NCI-H2227 treated with DMSO at 0.1 percent for 48 hours (cell line): ENCODE measurements at regions not wholly inside any gene's neighbourhood (a gene's known extent, or its start where the extent isn't known, plus 50 kb on each side); places are given as distances from the start of the nearest gene placed in this dataset.

Experiments used
- DNase-seq: peaks from one replicate; lab custom pipeline; 2025; lab: John Stamatoyannopoulos, UW

DNA sequence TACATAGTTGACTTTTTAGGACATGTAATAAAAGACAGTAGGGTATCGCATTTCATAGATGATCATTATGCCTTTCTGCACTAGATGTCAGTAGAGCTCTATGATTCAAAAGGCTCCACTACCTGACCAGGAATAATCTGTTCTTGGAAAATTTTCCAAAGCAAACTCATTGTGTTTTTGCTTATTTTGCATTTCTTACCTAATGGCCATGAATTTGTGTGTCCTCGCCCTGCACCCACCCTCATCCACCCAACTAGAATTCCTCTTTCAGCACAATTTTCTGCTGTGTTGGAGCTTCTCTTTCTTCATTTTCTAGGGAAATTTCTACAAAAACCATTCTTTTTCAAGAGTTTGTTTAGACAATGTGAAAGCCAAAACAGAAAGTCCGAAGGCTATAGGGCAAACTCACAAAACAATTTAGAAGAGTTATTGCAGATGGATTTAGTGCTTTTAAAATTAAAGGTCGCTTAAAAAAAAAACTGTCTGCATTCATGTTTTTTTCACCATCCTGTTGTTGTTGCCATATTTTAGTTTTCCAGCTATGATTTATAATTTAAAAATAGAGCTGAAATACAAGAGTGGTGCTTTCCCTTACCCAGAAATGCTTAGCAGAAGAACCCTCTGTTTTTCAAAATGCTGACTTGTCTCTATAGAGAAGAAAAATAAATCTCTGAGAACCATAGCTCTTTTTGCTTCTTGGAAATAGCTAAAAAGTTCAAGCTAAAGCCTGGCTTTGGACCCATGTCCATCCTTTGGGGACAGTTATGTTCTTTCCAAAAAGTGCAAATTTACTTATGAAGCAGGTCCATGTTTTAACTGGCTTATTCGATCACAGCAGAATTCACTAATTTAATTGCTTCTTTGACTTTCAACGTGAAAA, 183.7 kb downstream of the SPATA18 start:
- peak; percentile 27 for DNase-seq

DNA sequence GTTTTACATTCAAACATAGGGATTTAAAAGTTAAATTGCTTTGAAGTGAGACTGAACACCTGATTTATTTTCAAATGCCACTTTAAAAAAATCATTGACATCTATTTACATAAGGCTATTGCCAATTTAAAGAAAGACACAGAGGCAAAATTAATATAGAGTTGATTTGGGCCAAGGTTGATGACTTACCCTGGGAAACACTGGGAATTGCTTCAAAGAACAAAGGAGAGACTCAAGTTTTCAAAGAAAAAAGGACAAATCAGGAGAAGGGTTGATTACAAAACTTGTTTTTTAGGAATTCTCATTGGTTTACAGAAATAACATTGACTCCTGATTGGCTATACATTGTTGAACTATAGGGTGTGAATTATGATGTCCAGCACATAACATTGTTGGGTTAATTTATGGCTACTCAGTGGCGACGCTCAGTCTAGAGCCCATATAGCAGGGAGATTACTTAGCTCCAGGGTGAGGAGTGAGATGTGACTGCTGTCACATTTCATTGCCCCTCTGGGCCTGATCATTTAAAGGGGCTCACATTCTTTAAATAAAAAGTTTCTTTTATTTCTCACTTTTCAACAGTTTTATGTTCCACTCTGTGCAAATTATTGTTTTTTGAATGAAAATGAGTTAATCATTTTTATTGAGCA, 184.6 kb downstream of the SPATA18 start:
- DNase-seq, result no peak

DNA sequence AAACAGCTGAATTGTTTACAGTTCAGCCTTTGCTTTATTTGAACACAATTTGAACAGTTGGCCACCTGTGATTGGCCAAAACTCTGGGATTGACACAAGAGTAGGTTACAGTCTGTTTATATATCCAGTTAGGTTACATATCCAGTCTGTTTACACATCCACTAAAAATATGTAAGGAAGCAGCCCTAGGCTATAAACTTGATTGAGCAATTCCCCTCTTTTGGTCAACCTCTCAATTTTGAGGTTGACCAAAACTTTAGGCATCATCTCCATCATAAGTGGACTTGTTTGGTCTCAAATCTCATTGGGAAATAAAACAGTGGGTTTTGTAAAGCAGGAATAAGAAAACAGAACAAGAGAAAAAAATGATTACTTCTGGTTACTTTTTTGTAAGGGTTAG, 190.8 kb downstream of the SPATA18 start:
- no peak for DNase-seq

DNA sequence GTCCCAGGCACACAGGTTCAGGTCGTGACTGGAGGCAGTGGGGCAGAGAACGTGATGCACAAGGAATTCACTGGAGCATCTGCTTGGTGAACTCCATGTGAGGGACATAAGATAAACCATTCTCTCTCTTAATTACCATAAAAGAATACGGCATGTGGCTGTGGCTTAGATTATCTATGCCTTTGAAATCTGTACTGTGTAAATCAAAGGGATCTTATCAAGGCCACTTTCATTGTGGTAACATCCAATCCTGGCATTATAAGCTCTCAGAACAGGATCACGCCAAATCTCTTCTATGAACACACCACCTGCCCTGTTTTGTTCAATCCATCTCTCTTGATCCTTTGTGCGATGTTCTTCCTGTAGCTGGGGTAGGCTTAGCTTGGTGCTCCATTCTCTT, 192.3 kb downstream of the SPATA18 start:
- no peak for DNase-seq

DNA sequence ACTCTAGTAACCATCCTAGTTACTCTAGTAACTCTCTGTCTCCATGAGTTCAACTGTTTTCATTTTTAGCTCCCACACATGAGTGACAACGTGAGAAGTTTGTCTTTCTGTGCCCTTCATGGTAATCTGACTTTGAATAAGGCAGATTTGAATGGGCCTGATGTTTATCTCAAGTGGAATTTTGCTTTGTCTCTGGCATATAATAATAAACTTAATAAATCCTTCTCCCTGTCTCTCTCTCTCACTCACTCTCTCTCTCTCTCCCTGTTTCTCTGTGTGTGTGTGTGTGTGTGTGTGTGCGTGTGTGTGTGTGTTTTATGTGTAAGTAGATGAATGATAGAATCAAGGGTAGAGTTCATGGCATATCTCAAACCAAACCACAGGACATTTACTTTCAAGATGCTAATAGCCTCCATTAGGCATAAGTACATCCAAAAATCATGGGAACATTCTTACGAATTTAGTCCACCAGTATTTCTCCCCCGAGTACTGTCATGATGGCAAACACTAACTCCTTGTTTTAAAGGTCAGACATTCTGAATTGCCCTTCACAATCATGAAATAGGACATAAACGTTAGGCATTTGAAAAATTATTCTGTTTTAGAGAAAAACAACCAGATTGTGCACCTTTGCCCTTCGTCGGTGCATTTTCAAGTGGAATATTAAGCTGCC, 193.1 kb downstream of the SPATA18 start:
- DNase-seq, result no peak

DNA sequence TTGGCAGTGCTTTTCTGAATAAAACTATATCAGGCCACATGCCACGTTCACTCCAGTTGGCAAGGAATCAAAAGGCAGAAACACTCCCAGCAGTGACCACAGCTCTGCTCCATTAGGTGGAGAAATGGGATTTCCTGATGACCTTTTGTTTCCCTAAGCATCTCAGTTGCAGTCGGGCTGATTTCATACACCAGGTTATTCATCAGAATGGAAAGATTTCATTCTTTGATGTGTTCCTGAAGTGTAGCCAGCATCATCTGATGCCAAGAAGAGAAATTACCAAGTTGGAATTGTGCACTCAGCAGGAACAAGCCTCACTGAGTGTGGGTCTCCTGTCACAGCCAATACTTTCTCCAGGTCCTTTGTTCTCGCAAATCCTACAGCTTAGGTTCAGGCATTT, 193.7 kb downstream of the SPATA18 start:
- peak; percentile 93 for DNase-seq

DNA sequence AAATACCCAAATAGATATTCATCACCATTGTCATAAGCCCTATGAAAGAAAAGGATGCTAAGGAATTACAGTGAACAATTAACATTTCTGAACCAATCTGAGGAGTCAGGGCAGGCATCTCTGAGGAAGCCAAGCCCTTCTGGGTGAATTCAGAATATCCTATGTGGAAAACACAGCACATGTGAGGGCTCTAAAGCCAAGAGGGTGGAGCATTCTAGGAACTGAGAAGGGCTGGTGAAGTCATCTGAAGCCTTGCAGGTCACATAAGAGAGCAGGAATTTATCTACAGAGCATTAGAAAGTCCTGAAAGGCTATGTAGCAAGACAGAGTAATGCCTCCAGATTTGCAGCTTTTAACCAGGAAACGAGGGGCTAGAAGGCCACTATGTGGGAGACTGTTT, 195.7 kb downstream of the SPATA18 start:
- DNase-seq, result no peak

DNA sequence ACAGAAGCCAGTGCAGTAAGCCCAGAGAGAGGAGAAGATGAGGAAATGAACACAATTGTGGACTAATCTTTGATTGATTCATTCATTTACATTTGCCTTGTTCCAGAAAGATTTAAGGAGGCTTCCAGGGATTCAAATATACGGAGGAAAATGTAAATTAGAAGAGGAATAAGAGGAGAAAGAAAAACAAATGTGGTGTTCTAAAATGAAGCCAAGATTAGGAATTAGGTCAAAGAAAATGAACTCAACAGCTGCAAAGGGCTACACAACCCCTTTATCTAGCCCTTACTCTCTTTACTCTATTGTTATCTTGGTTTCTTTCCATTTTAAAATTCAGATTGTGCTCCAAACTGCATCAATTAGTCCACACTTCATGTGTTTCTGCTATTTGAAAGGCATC, 196.8 kb downstream of the SPATA18 start:
- DNase-seq, result no peak

DNA sequence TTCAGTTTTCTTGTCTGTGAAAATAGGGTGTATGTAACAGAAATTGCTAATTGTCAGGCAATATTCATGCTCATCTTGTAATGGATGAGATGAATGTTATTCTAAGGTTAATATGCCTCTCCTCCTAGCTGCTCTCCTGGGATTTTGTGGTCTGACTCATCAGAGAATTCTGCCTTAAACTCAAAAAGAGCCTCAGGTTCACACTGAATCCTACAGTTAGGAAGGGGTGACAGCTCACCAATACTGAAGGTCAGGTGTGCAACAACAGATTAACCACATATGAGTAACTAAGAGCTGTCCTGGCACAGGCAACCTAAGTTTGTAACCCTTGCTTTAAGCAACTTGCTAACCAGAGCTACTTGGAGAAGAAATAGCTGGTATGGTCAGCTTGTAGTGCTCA, 197.7 kb downstream of the SPATA18 start:
- DNase-seq, result no peak

DNA sequence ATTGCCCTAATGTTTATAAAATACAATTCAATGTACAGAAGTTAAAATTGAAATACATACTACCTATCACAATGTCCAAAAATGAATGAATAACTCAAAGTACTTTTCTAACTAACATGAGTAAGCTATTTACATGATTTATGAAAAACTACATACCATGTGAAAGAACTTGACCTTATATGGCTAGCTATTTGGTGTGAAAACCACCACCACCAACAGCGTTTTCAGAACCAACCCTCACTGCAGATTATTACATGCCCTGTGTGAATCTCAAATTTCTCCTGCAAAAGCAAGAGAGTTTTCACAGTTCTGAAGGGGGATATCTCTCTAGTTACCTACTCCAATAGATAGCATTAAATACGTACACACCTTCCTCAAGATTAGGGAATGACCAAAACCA, 198.5 kb downstream of the SPATA18 start:
- DNase-seq, result no peak

DNA sequence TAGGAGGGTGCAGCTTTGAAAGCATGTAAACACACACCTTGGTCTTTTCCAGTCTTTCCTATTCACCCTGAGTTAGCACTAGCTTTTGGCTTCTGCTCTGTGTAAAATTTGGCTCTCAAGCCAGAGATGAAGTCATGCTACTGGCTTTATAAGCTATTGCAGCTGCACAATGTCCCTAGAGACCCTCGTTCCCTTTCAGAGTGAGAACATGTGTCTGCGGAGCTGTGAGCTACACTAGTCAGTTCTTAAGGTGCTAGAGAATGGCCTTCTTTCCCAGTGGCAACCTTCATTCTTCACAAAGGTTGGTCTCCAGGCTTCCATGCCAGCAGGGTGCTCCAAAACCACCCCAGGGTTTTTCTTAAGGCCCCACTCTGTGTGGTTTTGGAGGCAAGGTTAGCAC, 199.1 kb downstream of the SPATA18 start:
- DNase-seq, result no peak

DNA sequence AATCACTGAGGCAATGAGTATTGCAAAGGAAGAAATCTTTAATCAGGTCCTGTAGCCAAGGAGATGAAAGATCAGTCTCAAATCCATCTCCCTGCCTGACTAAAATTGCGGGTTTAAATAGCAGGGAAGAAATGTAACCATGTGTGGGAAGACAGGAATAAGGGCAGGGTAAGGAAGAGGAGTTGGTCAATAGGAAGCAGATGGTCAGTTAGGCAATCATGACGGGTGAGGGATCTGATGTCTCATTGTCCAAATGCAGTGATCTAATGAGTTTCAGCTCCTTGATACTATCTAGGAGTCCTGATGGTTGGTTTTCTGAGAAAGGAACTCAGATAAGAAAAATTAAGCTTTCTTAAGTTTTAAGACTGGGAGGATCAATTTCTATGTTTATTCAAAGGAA, 200.8 kb downstream of the SPATA18 start:
- no peak for DNase-seq

DNA sequence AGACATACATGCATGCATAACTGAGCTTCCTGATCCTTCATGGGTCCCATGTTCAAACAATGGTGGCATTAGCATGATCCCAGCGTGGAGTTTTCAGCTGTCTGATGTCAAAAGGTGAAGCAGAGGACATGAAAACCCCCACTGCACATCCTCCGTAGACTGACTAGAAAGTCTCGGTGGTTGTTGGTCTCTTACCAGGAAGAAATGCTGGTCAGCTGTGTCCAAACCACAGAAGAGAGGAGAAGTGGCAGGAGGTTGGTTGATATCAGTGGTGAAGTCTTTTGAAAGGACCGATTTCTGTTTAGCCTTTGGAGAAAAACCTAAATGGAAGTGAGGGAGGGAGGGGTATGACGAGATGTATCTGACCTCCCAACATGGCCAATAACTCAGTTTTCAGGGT, 201.9 kb downstream of the SPATA18 start:
- no peak for DNase-seq

DNA sequence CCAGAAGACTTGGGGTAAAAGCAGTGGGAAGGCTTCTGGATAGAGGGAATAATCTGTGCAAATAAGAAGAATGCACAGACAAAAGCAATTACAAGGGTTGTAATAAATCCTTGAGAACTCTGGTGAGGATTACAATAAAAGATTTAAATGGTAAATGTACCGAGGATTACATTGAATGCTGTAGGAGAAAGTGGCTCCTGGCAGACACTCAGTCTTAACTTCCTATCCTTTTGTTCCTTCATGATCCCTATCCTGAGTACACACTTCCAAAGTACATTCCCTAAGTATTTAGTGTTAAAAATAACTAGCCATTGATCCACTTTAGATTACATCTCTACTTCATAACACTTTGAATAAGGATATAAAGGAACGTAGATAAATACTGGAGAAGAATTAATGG, 205.4 kb downstream of the SPATA18 start:
- DNase-seq, result no peak

DNA sequence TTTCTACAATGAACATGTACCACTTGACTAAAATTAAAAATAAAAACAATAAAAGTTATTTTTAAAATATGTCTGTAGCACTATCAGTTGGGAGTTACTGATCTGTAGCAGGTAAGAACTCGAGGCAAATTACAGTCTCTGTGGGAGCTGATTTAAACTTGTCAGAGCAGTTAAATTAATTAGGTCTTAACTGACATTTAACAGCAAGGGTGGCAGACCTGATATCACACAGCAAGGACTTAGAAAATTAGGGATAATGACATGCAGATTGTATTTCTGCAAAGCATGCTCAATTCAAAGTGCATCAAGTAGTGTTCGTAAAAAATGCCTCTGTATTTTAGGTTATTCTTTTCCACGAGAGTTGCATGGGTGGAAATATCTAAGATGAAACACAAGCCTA, 208.9 kb downstream of the SPATA18 start:
- no peak for DNase-seq

DNA sequence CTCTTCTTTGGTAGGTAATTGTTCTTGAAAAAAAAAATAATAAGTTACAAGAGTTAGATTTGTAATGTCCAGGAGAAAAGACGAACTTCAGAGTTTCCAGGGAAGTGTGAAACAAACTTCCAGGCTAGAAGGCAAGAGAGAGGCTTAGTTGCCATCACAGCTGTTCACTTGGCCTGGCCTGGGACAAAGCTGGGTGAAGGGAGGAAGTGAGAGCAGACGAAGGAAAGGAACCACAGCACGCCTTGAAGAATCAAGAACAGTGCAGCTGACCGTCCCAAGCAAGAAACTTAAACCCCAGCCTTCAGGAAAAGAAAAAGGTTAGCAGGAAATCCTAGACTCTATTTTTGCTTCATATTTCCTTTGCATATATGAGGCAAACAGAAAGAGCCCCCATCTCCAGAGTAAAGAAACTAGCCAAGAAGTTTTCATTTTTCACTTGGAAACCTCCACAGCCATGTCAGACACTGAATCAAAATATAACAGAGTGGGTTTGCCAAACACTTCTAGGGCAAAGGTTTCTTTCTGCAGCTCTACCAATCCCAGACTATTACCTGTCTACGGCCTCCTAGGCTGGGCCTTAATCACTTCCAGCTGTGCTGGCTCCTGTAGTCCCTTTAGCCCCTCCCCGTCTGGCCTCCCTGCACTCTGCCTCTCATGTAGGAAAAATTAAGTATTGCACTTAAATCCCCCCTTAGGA, 209.6 kb downstream of the SPATA18 start:
- no peak for DNase-seq

DNA sequence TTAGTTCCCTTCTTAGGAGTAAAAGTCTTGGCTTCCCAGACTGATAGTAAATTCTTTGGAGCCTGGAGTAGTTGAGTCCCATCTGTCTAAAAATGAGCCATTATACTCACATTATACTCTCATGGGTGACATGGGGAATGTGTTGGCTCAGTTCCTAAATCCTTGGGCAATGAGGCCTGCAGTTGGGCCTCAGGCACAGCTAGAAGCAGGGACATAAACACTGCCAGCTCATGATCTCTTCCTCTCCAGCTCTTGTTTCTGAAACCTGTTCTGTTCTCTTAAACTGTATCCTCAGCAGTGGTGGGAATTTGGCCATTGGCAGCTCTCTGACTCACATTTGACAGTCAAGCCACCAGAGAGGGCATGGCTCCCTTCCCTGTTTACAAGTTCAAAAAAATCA, 212.5 kb downstream of the SPATA18 start:
- no peak for DNase-seq

DNA sequence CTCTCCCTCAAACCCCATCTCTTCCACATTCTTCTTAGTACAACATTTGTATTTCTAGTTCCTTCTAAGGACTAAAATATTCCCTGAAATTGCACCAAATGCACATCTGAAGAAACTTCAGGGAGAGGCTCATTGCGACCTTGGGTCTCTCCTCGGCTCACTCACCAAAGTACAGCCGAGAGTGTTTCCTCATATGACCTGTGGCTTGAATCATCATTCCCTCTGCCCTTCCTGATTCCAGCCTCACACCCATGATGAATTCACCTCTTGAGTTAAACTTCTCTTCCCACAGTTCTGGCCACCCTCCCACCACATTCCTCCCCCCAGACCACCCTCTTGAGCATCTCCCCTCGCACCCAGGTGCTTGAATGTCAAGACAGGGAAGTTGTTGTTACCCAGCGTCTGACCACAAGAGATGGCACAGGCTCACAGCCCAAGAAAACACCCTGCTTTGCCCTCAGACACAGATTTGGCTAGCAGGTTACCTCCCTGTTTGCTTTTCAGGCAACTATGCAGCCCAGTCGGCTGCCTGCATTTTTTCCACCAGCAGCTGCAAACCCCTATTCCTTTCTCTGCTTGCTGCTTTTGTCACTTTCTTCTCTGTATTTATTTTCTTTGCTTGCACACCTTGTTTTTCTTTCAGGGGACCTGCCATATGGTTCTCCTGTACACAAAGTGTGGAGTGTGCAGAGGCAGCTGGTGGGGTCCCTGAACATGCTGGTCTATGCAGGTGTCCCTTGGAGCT, 214.8 kb downstream of the SPATA18 start:
- DNase-seq, result no peak

DNA sequence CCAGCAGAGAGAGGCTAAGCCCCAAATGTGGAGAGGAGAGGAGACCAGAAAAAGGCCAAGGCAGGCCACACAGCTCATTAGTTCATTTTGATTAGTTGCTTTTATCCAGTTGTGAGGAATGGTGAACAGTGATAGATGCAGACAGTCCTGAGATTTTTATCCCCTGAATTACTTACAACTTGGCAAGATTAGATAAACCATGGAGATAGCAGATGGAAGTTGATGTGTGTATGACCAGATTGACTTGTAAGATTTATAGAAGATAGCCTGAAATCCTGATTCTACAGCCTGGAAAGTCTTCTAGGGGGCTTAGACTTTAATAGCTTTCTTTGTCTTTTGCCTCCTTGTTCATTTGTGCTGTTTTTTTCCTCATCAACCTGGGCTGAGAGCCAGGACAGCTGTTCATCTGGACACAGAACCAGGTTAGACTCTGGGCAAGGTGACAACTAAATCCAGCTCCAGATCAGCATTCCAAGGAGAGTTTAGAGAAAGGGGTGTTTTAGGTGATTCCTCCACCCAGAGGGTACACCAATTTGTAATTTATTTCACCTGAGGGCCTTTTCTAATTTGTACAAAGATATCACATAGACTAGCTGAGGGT, 215.5 kb downstream of the SPATA18 start:
- DNase-seq, result no peak

DNA sequence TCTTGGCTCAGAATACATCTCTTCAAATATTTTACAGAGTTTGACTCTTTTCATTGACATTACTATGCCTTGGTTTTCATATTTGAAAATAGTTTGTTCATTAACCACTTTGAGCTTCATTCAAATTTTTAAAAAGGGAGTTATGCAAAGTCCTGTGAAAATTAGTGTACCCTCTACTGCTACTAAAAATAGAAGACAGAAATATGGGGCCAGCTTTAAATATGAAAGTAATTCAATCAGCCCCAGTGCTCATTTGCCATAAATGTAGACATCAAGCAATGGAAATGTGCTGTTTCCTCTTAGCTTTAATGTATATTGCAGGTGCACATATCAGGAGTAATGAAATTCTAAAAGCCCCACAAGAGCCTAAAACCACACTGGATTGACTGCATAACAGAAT, 218.7 kb downstream of the SPATA18 start:
- no peak for DNase-seq

DNA sequence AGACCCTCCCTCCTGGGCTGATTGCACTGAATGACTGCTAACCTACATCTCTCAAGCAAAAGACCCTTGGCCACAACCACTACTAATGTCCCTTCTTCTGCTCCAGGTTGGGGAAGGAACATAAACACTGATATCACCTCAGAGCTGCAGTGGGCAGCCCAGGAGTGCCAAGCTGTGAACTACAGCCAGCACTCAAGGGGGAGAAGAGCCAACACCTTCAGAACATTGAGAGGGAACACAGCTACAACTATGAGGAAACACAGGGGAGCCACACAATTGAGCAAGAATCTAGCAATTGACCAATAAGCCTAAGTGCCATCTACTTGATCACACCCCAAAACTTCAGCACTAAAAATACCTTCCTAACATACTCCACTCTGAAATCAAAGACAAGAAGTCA, 222.8 kb downstream of the SPATA18 start:
- DNase-seq, result no peak
